ENCODE measurements at regions not wholly inside any gene's neighbourhood (a gene's known extent, or its start where the extent isn't known, plus 50 kb on each side); places are given as distances from the start of the nearest gene placed in this dataset.
A peak's percentile ranks its signal among the peaks of the same experiment; 100 is the strongest.
"Not testable (repeated sequence)": the region's sequence is repeated elsewhere in the genome, so short reads cannot be mapped to it uniquely, and the experiment has no call there.

DNA sequence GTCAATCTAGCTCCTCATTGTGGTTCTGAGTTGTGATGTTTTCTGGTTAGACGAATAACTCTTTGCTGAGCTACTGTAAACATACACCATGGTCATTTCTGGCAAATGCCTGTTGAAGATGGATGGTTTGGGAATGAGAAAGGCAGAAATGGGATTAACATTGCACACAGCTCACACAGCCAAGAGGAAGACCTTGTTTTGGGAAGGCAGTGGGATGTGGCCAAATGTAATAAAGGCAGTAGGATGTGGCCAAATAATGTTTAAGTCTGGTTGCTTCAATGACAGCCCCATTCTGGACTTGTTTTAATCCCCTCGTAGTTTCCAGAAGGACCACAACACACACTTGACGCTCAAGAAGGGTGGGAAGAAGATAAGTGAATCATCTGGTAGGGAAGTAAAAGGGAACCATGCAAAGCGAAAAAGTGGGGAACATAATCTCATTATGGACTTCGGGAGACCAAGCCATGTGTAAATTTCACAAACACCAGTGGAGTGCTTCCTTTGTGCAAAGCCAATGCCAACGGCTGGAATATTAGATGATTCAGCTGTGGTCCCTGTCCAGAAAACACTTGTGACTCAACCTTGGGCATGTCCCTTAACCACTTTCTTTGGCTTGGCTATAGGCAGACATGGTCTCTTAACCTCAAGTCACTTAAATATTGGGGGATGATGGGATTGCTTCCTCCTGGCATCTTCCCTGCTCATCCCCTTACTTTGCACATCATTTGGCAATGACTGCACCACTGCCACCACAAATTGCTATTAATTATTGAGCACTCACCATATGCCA lies 284.4 kb upstream of the CRY1 start:
- H3K27me3 ChIP-seq (ENCODE audit: insufficient read depth, low read depth, severe bottlenecking), result no peaks in the 10 kb centered on the region
- no peak for DNase-seq

DNA sequence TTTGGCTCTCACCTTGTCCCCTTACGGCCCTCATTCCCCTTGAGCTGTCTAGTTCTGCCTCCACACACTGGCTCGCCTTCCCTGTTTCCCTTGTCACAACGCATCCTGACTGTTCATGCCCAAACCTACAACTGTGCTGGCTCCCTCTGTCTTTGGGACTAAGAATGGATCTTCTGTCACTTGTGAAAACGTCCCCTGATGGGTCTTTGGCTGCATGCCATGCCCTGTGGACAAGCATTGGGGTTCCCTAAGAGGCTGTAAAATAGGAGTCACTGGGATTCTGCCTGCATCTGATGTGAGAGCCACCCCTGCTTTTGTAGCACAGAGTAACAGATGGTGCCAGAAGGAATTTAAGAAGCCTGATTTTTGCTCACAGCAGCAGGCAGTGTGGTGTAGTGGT lies 285.3 kb upstream of the CRY1 start:
- no peaks in the 10 kb centered on the region for H3K9me3 ChIP-seq (ENCODE audit: severe bottlenecking)
- no peaks in the 10 kb centered on the region for H3K27me3 ChIP-seq (ENCODE audit: insufficient read depth, low read depth, severe bottlenecking)
- TF ChIP-seq, protein P1, sequence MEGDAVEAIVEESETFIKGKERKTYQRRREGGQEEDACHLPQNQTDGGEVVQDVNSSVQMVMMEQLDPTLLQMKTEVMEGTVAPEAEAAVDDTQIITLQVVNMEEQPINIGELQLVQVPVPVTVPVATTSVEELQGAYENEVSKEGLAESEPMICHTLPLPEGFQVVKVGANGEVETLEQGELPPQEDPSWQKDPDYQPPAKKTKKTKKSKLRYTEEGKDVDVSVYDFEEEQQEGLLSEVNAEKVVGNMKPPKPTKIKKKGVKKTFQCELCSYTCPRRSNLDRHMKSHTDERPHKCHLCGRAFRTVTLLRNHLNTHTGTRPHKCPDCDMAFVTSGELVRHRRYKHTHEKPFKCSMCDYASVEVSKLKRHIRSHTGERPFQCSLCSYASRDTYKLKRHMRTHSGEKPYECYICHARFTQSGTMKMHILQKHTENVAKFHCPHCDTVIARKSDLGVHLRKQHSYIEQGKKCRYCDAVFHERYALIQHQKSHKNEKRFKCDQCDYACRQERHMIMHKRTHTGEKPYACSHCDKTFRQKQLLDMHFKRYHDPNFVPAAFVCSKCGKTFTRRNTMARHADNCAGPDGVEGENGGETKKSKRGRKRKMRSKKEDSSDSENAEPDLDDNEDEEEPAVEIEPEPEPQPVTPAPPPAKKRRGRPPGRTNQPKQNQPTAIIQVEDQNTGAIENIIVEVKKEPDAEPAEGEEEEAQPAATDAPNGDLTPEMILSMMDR (IDR thresholded peaks at IDR 0.05; ENCODE audit: low read depth, low read length), result no peak
- no peak for DNase-seq
- no peak overlapping the region for H3K4me3 ChIP-seq (ENCODE audit: low read depth, low read length)
- H3K27ac ChIP-seq, result no peak overlapping the region
- H3K36me3 ChIP-seq, result no peaks in the 10 kb centered on the region

More for the DNA sequence above, 284.4 kb upstream of the CRY1 start:
- H3K27ac ChIP-seq, result no peak overlapping the region
- no peaks in the 10 kb centered on the region for H3K36me3 ChIP-seq
- no peaks in the 10 kb centered on the region for H3K9me3 ChIP-seq (ENCODE audit: severe bottlenecking)
- TF ChIP-seq, protein P1 (IDR thresholded peaks at IDR 0.05; ENCODE audit: low read depth, low read length), result no peak
- no peak overlapping the region for H3K4me3 ChIP-seq (ENCODE audit: low read depth, low read length)

DNA sequence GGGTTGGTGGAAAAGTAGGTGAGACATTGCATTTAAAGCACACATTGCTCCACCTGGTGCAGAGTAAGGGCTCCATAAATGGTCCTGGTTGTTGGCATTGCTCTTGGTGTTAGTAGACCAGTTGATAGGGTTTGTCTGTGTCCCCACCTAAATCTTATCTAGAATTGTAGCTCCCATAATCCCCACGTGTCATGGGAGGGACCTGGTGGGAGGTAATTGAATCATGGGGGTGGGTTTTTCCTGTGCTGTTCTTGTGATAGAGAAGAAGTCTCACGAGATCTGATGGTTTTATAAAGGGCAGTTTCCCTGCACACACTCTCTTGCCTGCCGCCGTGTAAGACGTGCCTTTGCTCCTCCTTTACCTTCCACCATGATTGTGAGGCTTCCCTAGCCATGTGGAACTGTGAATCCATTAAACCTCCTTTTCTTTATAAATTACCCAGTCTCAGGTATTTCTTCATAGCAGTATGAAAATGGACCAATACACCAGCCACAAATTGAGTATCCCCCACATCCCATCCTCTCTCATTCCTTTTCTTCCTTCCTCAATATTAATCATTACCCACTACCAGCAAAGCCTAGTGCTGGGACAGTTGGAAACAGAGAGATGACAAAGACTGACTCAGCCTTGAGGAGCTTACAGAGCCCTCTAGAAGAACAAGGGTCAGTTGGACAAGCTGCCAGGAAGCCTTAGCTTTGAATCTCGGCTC lies 285.9 kb upstream of the CRY1 start:
- not testable (repeated sequence) for H3K36me3 ChIP-seq, H3K27ac ChIP-seq

DNA sequence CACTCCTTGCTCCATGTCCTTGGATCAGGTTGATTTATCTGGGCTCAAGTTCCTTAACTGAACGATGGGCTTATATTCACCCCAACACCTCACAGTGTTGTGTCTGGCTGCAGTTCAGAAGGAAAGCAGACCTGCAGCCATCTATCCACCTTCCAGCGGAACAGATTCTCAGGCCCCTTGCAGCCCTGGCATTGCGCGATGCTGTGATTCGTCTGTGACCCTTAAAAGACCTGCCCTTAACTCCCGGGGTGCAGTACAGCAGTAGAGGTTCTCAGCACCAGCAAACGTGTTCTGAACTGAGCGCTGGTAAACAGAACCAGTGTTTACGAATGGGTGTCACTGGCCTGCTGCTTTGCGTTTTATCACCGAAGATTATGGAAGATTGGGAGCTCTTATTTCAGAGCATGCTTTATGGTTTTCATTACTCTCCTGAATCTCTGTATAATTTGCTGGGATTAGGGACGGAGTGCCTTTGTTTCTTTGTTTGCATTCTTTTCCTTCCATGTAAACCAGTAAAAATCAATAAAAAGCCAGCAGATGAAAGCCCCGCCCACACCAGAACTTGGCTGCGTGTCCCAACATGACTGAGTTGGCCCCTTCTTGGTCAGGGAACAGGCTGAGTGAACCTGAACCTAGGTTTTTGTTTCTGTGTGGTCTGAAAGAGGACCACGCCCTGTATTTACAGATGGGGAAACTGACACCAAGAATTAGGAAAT lies 286.7 kb upstream of the CRY1 start:
- peak; percentile 37 for DNase-seq
- H3K9me3 ChIP-seq (ENCODE audit: severe bottlenecking), result no peaks in the 10 kb centered on the region
- TF ChIP-seq, protein P1 (IDR thresholded peaks at IDR 0.05; ENCODE audit: low read depth, low read length), result no peak
- 0 out of 2 replicates have a peak overlapping the region, but pooled peaks have one; percentile 6 for H3K27ac ChIP-seq
- no peaks in the 10 kb centered on the region for H3K27me3 ChIP-seq (ENCODE audit: insufficient read depth, low read depth, severe bottlenecking)
- no peak overlapping the region for H3K4me3 ChIP-seq (ENCODE audit: low read depth, low read length)
- no peaks in the 10 kb centered on the region for H3K36me3 ChIP-seq

More for the DNA sequence above, 285.9 kb upstream of the CRY1 start:
- not testable (repeated sequence) for H3K27me3 ChIP-seq (ENCODE audit: insufficient read depth, low read depth, severe bottlenecking); DNase-seq; H3K9me3 ChIP-seq (ENCODE audit: severe bottlenecking); H3K4me3 ChIP-seq (ENCODE audit: low read depth, low read length)

DNA sequence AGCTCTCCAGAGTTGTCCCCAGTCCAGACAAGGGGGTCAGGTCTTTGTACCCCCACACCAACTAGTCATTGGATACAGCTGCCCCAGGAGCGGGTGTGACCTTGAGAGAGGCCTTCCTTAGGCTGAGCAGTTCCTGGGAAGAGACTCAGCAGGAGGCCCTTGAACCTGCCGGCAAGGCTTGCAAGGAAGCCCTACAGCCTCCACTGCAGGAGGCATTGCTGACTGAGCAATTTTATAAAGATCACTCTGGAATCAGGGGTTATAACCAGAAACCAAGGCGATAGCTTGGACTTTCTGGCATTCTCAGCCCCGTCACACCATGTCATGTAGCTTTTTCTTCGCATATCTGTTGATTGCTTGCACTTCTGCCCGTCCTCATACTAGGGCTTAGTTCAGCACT lies 291.3 kb upstream of the CRY1 start:
- no peaks in the 10 kb centered on the region for H3K36me3 ChIP-seq
- no peak overlapping the region for H3K27ac ChIP-seq
- no peak overlapping the region for H3K4me3 ChIP-seq (ENCODE audit: low read depth, low read length)
- TF ChIP-seq, protein P1 (IDR thresholded peaks at IDR 0.05; ENCODE audit: low read depth, low read length), result no peak
- DNase-seq, result no peak
- no peaks in the 10 kb centered on the region for H3K9me3 ChIP-seq (ENCODE audit: severe bottlenecking)
- H3K27me3 ChIP-seq (ENCODE audit: insufficient read depth, low read depth, severe bottlenecking), result no peaks in the 10 kb centered on the region

DNA sequence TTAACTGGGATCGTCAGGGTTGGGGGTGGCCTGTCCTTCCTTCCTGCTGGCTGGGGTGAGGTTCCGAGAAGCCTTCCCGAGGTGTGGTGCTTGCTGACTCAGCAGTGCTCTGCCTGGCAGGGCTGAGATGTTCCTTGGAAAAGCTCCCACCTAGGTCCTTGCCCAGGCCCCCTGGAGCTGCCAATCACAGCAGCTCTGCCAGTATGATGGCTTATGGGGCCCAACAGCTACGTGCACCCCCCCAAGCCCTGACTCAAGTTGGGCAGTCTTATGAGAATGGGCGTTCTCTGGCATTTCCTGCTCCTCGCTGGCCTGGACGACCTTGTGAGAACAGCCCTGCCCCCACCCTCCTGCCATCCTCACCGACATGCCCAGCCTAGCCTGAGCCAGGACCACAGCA lies 292.2 kb upstream of the CRY1 start:
- Histone ChIP-seq H3K27me3 (ENCODE audit: insufficient read depth, low read depth, severe bottlenecking) (no peaks in the 10 kb centered on the region), H3K9me3 (ENCODE audit: severe bottlenecking) (no peaks in the 10 kb centered on the region), H3K4me3 (ENCODE audit: low read depth, low read length) (no peak overlapping the region), H3K36me3 (no peaks in the 10 kb centered on the region), H3K27ac (no peak overlapping the region)
- TF ChIP-seq, protein P1 (IDR thresholded peaks at IDR 0.05; ENCODE audit: low read depth, low read length), result no peak
- no peak for DNase-seq

All from WERI-Rb-1 (cell line).